ENCODE measurements at regions not wholly inside any gene's neighbourhood (a gene's known extent, or its start where the extent isn't known, plus 50 kb on each side); places are given as distances from the start of the nearest gene placed in this dataset.

DNA sequence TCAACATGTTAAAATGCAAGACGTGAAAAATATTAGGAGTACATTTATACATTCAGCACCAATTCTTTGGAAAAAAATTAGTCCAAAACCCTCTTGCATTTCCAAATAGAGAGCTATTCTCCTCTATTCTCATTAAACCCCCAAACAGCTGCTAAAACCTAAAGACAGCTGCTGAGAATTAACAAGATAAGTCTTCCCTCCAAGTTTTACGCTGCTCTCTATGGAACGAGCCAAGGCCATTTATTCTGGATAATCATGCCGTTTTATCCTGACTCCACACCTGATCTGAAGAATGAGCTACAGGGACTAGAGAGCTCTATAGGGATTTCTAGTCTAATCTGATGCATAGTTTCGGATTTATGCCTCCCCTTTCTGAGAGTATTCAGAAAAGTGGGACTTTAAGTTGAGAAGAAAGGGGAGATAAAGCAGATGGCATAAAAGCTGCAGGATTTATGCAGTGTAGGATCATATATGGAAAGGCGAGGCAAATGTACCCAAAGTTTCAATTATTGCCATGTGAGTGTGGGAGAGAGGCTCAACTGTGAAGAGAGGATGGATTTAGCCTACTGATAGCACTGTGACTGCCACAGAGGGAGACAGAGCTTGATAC lies 64.7 kb upstream of the HS3ST5 start:
- in situ Hi-C loops (cut with HindIII; ENCODE audit: low pct_unique_long_range_greater_than_20kb, low sequenced_read_pairs) = no loop called here
- DNase-seq (ENCODE audit: low read depth, low spot score) = no peak

- DNase-seq (ENCODE audit: low read depth, low spot score) = no peak
- in situ Hi-C loops (cut with HindIII; ENCODE audit: low pct_unique_long_range_greater_than_20kb, low sequenced_read_pairs) = no loop called here
Observed at GRCh38 chr6:114404339-114404955, 61.6 kb upstream of the HS3ST5 start.

DNA sequence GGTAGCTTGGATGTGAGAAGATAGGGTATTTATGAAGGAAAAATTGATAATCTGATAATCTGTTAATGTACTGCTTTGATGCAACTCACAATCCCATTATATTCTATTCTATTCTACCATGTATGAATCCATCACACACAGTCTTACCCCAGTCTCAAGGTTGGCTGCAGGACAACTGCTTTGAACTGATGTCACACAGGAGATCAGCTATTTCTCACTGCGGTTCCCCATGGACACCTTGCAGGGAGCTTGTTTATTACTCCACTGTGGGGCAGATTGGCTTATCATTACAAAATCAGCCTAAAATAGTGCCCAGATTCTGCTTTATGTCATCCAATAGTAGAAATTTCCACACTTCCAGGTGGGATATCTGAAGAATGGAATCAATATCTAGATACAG lies 61.0 kb upstream of the HS3ST5 start:
- in situ Hi-C loops (cut with HindIII; ENCODE audit: low pct_unique_long_range_greater_than_20kb, low sequenced_read_pairs) = no loop called here
- no peak for DNase-seq (ENCODE audit: low read depth, low spot score)

DNA sequence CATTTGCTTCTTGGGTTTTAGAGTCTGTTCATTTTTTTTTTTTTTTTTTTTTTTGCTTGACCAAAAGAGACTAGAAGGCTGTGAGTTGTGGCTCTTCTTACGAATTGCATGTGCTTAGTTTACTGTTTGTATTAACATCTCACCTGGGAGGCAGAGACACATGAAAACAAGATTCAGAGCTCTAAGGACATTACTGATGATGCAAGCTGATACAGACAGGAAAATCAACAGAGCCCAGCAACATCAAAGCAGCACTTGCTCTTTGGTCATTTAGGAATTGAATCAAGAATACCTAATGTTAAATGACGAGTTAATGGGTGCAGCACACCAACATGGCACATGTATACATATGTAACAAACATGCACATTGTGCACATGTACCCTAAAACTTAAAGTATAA lies 55.7 kb upstream of the HS3ST5 start:
- no peak for DNase-seq (ENCODE audit: low read depth, low spot score)
- in situ Hi-C loops (cut with HindIII; ENCODE audit: low pct_unique_long_range_greater_than_20kb, low sequenced_read_pairs) = no loop called here

Small RNAs in the stretch of these regions (small RNA-seq; reads per million reads assigned to genes)
- gene AL606845.1 = 0 reads per million in 2 experiments
- gene RNU6-475P = 0 reads per million in 2 experiments

Data from SK-MEL-5 (cell line).